ENCODE measurements at regions not wholly inside any gene's neighbourhood (a gene's known extent, or its start where the extent isn't known, plus 50 kb on each side); places are given as distances from the start of the nearest gene placed in this dataset.

DNA sequence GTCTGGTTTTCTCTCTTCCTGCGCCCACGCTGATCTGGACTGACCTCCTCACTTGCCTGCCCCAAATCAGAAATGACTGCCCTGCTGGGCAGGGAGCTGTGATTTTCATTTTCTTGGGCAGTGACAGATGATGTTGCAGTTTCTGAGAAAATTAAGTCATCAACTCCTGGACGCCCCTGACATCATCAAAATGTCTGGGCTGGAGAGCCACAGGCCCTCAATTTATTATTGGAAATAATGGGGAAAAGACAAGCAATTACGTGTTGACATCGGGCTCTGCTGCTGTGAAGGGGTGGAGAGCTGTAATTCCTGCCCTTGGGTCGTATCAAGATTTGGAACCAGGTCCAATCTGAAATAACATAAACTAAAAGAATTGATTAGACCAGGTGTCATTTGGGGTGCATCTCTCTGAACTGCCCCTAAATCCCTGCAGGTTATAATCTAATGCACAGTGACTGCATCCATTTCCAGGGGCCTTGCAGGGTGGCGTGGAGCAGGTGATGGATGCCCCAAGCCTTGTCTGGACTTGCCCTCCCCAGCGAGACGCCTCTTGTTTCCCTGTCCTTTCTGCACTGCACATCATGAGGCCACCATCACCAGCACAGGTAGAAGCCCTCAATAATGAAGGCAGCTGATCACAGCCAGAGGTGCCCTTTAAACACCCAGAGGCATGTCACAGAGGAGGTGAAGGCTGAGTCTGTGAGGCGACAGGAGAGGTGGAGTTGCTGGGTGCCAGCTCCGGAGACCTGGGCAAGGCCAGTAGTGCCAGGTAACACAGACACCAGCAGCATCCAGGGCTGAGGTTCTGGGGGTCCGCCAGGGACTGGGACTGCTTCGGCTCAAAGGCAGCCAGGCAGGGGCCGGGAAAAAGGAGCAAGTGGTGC is 98.7 kb downstream of the HTR5A start:
- TF ChIP-seq, protein P1, sequence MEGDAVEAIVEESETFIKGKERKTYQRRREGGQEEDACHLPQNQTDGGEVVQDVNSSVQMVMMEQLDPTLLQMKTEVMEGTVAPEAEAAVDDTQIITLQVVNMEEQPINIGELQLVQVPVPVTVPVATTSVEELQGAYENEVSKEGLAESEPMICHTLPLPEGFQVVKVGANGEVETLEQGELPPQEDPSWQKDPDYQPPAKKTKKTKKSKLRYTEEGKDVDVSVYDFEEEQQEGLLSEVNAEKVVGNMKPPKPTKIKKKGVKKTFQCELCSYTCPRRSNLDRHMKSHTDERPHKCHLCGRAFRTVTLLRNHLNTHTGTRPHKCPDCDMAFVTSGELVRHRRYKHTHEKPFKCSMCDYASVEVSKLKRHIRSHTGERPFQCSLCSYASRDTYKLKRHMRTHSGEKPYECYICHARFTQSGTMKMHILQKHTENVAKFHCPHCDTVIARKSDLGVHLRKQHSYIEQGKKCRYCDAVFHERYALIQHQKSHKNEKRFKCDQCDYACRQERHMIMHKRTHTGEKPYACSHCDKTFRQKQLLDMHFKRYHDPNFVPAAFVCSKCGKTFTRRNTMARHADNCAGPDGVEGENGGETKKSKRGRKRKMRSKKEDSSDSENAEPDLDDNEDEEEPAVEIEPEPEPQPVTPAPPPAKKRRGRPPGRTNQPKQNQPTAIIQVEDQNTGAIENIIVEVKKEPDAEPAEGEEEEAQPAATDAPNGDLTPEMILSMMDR (IDR thresholded peaks at IDR 0.05; ENCODE audit: borderline replicate concordance, extremely low read depth, low read length, poor library complexity, severe bottlenecking), result no peak
- no peak for TF ChIP-seq EZH2 (IDR thresholded peaks at IDR 0.05; ENCODE audit: borderline replicate concordance, low read depth, low read length, severe bottlenecking)
